Tibial nerve (tissue), 4 donors: ENCODE measurements at regions not wholly inside any gene's neighbourhood (a gene's known extent, or its start where the extent isn't known, plus 50 kb on each side); places are given as distances from the start of the nearest gene placed in this dataset.

Source experiments
- DNase-seq, 2 donors: peaks; one replicate each; pipeline ENCODE4 v3.0.0-alpha.2; 2019; ENCODE audit warnings: low spot score in 2 of 2
- H3K27ac ChIP-seq, 4 donors: fragments of 200-600 bp; sonication (generic) in 3 of 4; one replicate each; pipeline ENCODE4 v1.5.1; 2017 to 2019; ENCODE audit warnings: mild to moderate bottlenecking in 1 of 4
- H3K27me3 ChIP-seq, 2 donors: fragments of 200-600 bp; sonication (generic) in 1 of 2; one replicate each; pipeline versions ENCODE4 v1.5.1 to v1.6.0; 2017 to 2019
- H3K36me3 ChIP-seq, 3 donors: fragments of 200-600 bp; sonication (generic); one replicate each; pipeline ENCODE4 v1.5.1; 2018 to 2019
- H3K4me1 ChIP-seq, 4 donors: fragments of 200-600 bp; sonication (generic) in 3 of 4; one replicate each; pipeline ENCODE4 v1.5.1; 2017 to 2019
- H3K4me3 ChIP-seq, 4 donors: fragments of 200-600 bp; sonication (generic) in 3 of 4; one replicate each; pipeline ENCODE4 v1.5.1; 2017 to 2019; ENCODE audit warnings: mild to moderate bottlenecking in 1 of 4, moderate library complexity in 1 of 4
- H3K9me3 ChIP-seq, 4 donors: fragments of 200-600 bp; sonication (generic) in 3 of 4; one replicate each; pipeline ENCODE4 v1.5.1; 2017 to 2019
- CTCF ChIP-seq, 5 experiments: fragments of 200-600 bp in 3 of 5; fragments of 450-650 bp in 2 of 5; sonication (generic) in 3 of 5; IDR thresholded peaks; one replicate each; pipeline ENCODE4 v1.5.1; 2016 to 2019; ENCODE audit warnings: antibody characterized with exemption in 5 of 5, mild to moderate bottlenecking in 3 of 5, moderate library complexity in 2 of 5
- EP300 ChIP-seq, 2 donors: sonication (generic); formaldehyde crosslinking; IDR thresholded peaks; one replicate each; pipeline ENCODE4 v1.6.1; 2017; ENCODE audit warnings: antibody characterized with exemption in 2 of 2, mild to moderate bottlenecking in 1 of 2
- POLR2A ChIP-seq, 2 donors: fragments of 450-650 bp; IDR thresholded peaks; one replicate each; pipeline ENCODE4 v1.6.1; 2017; ENCODE audit warnings: antibody characterized with exemption in 2 of 2, mild to moderate bottlenecking in 2 of 2, moderate library complexity in 2 of 2
- WGBS, 2 donors: methylation state at CpG; one replicate each; pipeline ENCODE4 v1.1.5; 2018; 5-methylcytosine and 5-hydroxymethylcytosine counted together

- DNase-seq: no peak
- TF ChIP-seq EP300 (IDR thresholded peaks at IDR 0.05): no peak
- no peak for TF ChIP-seq CTCF (IDR thresholded peaks at IDR 0.05)
- TF ChIP-seq POLR2A (IDR thresholded peaks at IDR 0.05): no peak
- no peak overlapping the region for H3K27ac ChIP-seq
- 84 to 86% methylated on average over 8 of the region's 8 CpGs for WGBS, 2 donors
- no peaks in the 10 kb centered on the region for H3K36me3 ChIP-seq
- peaks cover 0 to 14% (median 6%) of the 10 kb centered on the region in 4 donors for H3K4me1 ChIP-seq
- H3K9me3 ChIP-seq: no peaks in the 10 kb centered on the region
- H3K27me3 ChIP-seq: no peaks in the 10 kb centered on the region
- H3K4me3 ChIP-seq: no peak overlapping the region
These were observed 124.4 kb upstream of the AFDN start for GRCh38 chr6:167702241-167702827.

GRCh38 chr6:167703347-167703746 is 123.4 kb upstream of the AFDN start:
- peaks cover 0 to 14% (median 6%) of the 10 kb centered on the region in 4 donors for H3K4me1 ChIP-seq
- H3K4me3 ChIP-seq: no peak overlapping the region
- no peak overlapping the region for H3K27ac ChIP-seq
- no peaks in the 10 kb centered on the region for H3K9me3 ChIP-seq
- no peaks in the 10 kb centered on the region for H3K27me3 ChIP-seq
- no peak for DNase-seq
- no peaks in the 10 kb centered on the region for H3K36me3 ChIP-seq
- TF ChIP-seq CTCF (IDR thresholded peaks at IDR 0.05) (no peak), POLR2A (IDR thresholded peaks at IDR 0.05) (no peak), EP300 (IDR thresholded peaks at IDR 0.05) (no peak)
- 79 to 92% methylated on average over 6 to 10 of the region's 10 CpGs for WGBS, 2 donors

- Histone ChIP-seq H3K4me3 (no peak overlapping the region), H3K27ac (no peak overlapping the region), H3K27me3 (no peaks in the 10 kb centered on the region), H3K36me3 (no peaks in the 10 kb centered on the region), H3K4me1 (peaks cover 0 to 14% (median 6%) of the 10 kb centered on the region in 4 donors), H3K9me3 (no peaks in the 10 kb centered on the region)
- TF ChIP-seq EP300 (IDR thresholded peaks at IDR 0.05): no peak
- TF ChIP-seq CTCF (IDR thresholded peaks at IDR 0.05): no peak
- TF ChIP-seq POLR2A (IDR thresholded peaks at IDR 0.05): no peak
- 89 to 98% methylated on average over 9 to 10 of the region's 10 CpGs for WGBS, 2 donors
- no peak for DNase-seq
These were observed 122.9 kb upstream of the AFDN start for GRCh38 chr6:167703781-167704180.

- Histone ChIP-seq H3K27ac (no peak overlapping the region), H3K4me1 (peaks cover 0 to 7% (median 3%) of the 10 kb centered on the region in 4 donors), H3K4me3 (no peak overlapping the region), H3K27me3 (no peaks in the 10 kb centered on the region), H3K9me3 (no peaks in the 10 kb centered on the region), H3K36me3 (no peaks in the 10 kb centered on the region)
- DNase-seq: no peak
- no peak for TF ChIP-seq CTCF (IDR thresholded peaks at IDR 0.05)
- TF ChIP-seq EP300 (IDR thresholded peaks at IDR 0.05): no peak
- no peak for TF ChIP-seq POLR2A (IDR thresholded peaks at IDR 0.05)
- WGBS, 2 donors: 64 to 82% methylated on average over 12 of the region's 12 CpGs
These were observed 122.3 kb upstream of the AFDN start for GRCh38 chr6:167704396-167704901.

- DNase-seq: no peak
- 82 to 86% methylated on average over 26 of the region's 26 CpGs for WGBS, 2 donors
- H3K27ac ChIP-seq: no peak overlapping the region
- TF ChIP-seq POLR2A (IDR thresholded peaks at IDR 0.05) (no peak), CTCF (IDR thresholded peaks at IDR 0.05) (no peak), EP300 (IDR thresholded peaks at IDR 0.05) (no peak)
- H3K27me3 ChIP-seq: no peaks in the 10 kb centered on the region
- H3K4me3 ChIP-seq: no peak overlapping the region
- no peaks in the 10 kb centered on the region for H3K4me1 ChIP-seq
- H3K36me3 ChIP-seq: no peaks in the 10 kb centered on the region
- no peaks in the 10 kb centered on the region for H3K9me3 ChIP-seq
These were observed 121.4 kb upstream of the AFDN start for GRCh38 chr6:167705211-167705750.
